GM23338 (cell line): ENCODE measurements at regions not wholly inside any gene's neighbourhood (a gene's known extent, or its start where the extent isn't known, plus 50 kb on each side); places are given as distances from the start of the nearest gene placed in this dataset.

Experiments used
- ATAC-seq: fragments of 200-7000 bp; cut with Tn5 transposase; 3 replicates; pipeline ENCODE4 v1.9.1; 2020
- DNase-seq: peaks from one replicate; pipeline ENCODE4 v3.0.0-alpha.2; 2015; ENCODE audit warnings: low spot score
- H2AFZ ChIP-seq: fragments of 200-600 bp; sonication (generic); 2 replicates; pipeline ENCODE4 v1.8.0; 2016; ENCODE audit warnings: antibody characterized with exemption, mild to moderate bottlenecking, moderate library complexity
- H3F3A ChIP-seq: fragments of 200-600 bp; sonication (generic); replicated peaks from 2 replicates; pipeline ENCODE4 v1.8.0; 2017; ENCODE audit warnings: antibody characterized with exemption, mixed run types, low read depth
- H3K27ac ChIP-seq: fragments of 200-600 bp; sonication (generic); 2 replicates; pipeline ENCODE4 v1.6.1; 2016; ENCODE audit warnings: low read depth
- H3K27me3 ChIP-seq: fragments of 200-600 bp; sonication (generic); 2 replicates; pipeline ENCODE4 v1.8.0; 2016; ENCODE audit warnings: mild to moderate bottlenecking, mixed run types, moderate library complexity; ENCODE audit not compliant: insufficient read depth
- H3K36me3 ChIP-seq: fragments of 200-600 bp; sonication (generic); 2 replicates; pipeline ENCODE4 v1.8.0; 2016; ENCODE audit warnings: mild to moderate bottlenecking; ENCODE audit not compliant: insufficient read depth
- H3K4me1 ChIP-seq: fragments of 200-600 bp; sonication (generic); 2 replicates; pipeline ENCODE4 v1.8.0; 2016; ENCODE audit warnings: mild to moderate bottlenecking, moderate library complexity; ENCODE audit not compliant: insufficient read depth
- H3K4me2 ChIP-seq: fragments of 200-600 bp; sonication (generic); 2 replicates; pipeline ENCODE4 v1.7.1; 2017; ENCODE audit warnings: mixed run types
- H3K4me3 ChIP-seq: fragments of 200-600 bp; sonication (generic); 2 replicates; pipeline ENCODE4 v1.6.1; 2016; ENCODE audit warnings: mixed run types
- H3K79me2 ChIP-seq: fragments of 200-600 bp; sonication (generic); replicated peaks from 2 replicates; pipeline ENCODE4 v1.8.0; 2017; ENCODE audit warnings: mild to moderate bottlenecking; ENCODE audit not compliant: insufficient read depth
- H3K9me2 ChIP-seq: fragments of 200-600 bp; sonication (generic); 2 replicates; pipeline ENCODE4 v1.8.0; 2017; ENCODE audit not compliant: insufficient read depth
- H4K20me1 ChIP-seq: fragments of 200-600 bp; sonication (generic); replicated peaks from 2 replicates; pipeline ENCODE4 v1.8.0; 2017; ENCODE audit warnings: mild to moderate bottlenecking; ENCODE audit not compliant: insufficient read depth
- H3K27ac Mint-ChIP-seq: 2 replicates; pipeline ENCODE4 v1.8.0; 2020; ENCODE audit warnings: inconsistent platforms, mild to moderate bottlenecking, moderate library complexity, mixed read lengths
- H3K27me3 Mint-ChIP-seq: 3 replicates; pipeline ENCODE4 v1.8.0; 2022; ENCODE audit warnings: low read depth, mild to moderate bottlenecking, moderate library complexity, mixed read lengths, inconsistent platforms; ENCODE audit not compliant: insufficient read depth, poor library complexity
- H3K36me3 Mint-ChIP-seq: 3 replicates; pipeline ENCODE4 v1.8.0; 2021; ENCODE audit warnings: low read depth, mild to moderate bottlenecking, inconsistent platforms, moderate library complexity, mixed read lengths
- H3K4me1 Mint-ChIP-seq: 3 replicates; pipeline ENCODE4 v1.8.0; 2020; ENCODE audit warnings: mild to moderate bottlenecking, inconsistent platforms, mixed read lengths
- H3K4me3 Mint-ChIP-seq: 3 replicates; pipeline ENCODE4 v1.8.0; 2021; ENCODE audit warnings: moderate library complexity, mild to moderate bottlenecking, inconsistent platforms, mixed read lengths
- H3K9me3 Mint-ChIP-seq: 3 replicates; pipeline ENCODE4 v1.8.0; 2020; ENCODE audit warnings: moderate library complexity, mild to moderate bottlenecking, inconsistent platforms, mixed read lengths
- CREB1 ChIP-seq: fragments of 250-450 bp; sonication (Bioruptor Pico); IDR thresholded peaks from 2 replicates; pipeline ENCODE4 v1.5.0; 2020; ENCODE audit warnings: low read depth, mild to moderate bottlenecking, moderate library complexity
- EZH2 ChIP-seq: fragments of 200-600 bp; sonication (generic); IDR thresholded peaks from one replicate; pipeline ENCODE4 v1.8.0; 2017; ENCODE audit warnings: antibody characterized with exemption, mild to moderate bottlenecking, low read depth; ENCODE audit not compliant: unreplicated experiment
- JUNB ChIP-seq: IDR thresholded peaks from one replicate; pipeline ENCODE4 v1.6.1; 2016; ENCODE audit warnings: antibody characterized with exemption; ENCODE audit not compliant: unreplicated experiment
- NANOG ChIP-seq: IDR thresholded peaks from 2 replicates; pipeline ENCODE4 v1.6.1; 2016; ENCODE audit warnings: antibody characterized with exemption, borderline replicate concordance
- ZNF114 ChIP-seq: fragments of 250-450 bp; sonication (Bioruptor Pico); IDR thresholded peaks from 2 replicates; pipeline ENCODE4 v1.5.0; 2020; ENCODE audit warnings: mild to moderate bottlenecking, moderate library complexity
- ZNF331 ChIP-seq: fragments of 250-450 bp; sonication (Bioruptor Pico); IDR thresholded peaks from 2 replicates; pipeline ENCODE4 v1.5.0; 2020; ENCODE audit warnings: low read depth, mild to moderate bottlenecking, moderate library complexity
- TF ChIP-seq, protein P1 (sequence below): IDR thresholded peaks from 2 replicates; pipeline ENCODE4 v1.6.1; 2016; ENCODE audit warnings: antibody characterized with exemption
- TF ChIP-seq, protein P2 (sequence below): IDR thresholded peaks from one replicate; pipeline ENCODE4 v1.6.1; 2018; ENCODE audit warnings: antibody characterized with exemption; ENCODE audit not compliant: unreplicated experiment
- TF ChIP-seq, protein P3 (sequence below), 2 experiments: fragments of 200-600 bp in 1 of 2; sonication (generic) in 1 of 2; conservative IDR thresholded peaks; 2 replicates each; pipeline versions ENCODE4 v1.5.1 to v1.6.1; 2016 to 2017; ENCODE audit warnings: antibody characterized with exemption in 2 of 2, low read depth in 2 of 2, mild to moderate bottlenecking in 2 of 2, moderate library complexity in 1 of 2
- TF ChIP-seq, protein P4 (sequence below): fragments of 250-450 bp; sonication (Bioruptor Pico); IDR thresholded peaks from 2 replicates; pipeline ENCODE4 v1.5.0; 2020; ENCODE audit warnings: mild to moderate bottlenecking, moderate library complexity

DNA sequence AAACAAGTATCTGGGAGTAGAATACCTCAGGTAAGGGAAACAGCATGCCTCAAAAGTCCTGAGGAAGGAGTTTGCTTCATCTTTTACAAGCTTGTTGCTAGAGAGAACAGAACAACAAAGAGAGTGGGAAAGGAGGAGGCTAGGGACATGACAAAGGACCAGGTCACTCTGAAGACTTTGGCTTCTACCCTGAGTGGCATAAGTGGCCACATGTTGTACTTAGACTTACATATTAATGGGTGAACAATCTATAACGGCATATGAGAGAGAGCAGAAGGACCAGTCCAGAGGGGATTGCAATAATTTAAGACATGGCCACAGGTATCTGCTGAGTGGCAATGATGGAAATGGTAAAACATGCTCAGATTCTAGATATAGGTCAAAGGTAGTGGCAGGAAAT is 668.3 kb upstream of the ADGRB3 start:
- no peak overlapping the region for H3K4me3 ChIP-seq
- Mint-ChIP-seq H3K27ac (no peak overlapping the region), H3K36me3 (no peaks in the 10 kb centered on the region), H3K9me3 (no peaks in the 10 kb centered on the region), H3K4me1 (no peaks in the 10 kb centered on the region), H3K27me3 (peaks cover 2% of the 10 kb centered on the region), H3K4me3 (no peak overlapping the region)
- H3F3A ChIP-seq = no peaks in the 10 kb centered on the region
- TF ChIP-seq, protein P1, sequence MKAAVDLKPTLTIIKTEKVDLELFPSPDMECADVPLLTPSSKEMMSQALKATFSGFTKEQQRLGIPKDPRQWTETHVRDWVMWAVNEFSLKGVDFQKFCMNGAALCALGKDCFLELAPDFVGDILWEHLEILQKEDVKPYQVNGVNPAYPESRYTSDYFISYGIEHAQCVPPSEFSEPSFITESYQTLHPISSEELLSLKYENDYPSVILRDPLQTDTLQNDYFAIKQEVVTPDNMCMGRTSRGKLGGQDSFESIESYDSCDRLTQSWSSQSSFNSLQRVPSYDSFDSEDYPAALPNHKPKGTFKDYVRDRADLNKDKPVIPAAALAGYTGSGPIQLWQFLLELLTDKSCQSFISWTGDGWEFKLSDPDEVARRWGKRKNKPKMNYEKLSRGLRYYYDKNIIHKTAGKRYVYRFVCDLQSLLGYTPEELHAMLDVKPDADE = no peak
- TF ChIP-seq JUNB = no peak
- H3K9me2 ChIP-seq = no peaks in the 10 kb centered on the region
- no peaks in the 10 kb centered on the region for H3K36me3 ChIP-seq
- DNase-seq (no peak), ATAC-seq (no peak)
- no peaks in the 10 kb centered on the region for H3K79me2 ChIP-seq
- no peak overlapping the region for H3K27ac ChIP-seq
- no peaks in the 10 kb centered on the region for H3K27me3 ChIP-seq
- H3K4me2 ChIP-seq = no peak overlapping the region
- H2AFZ ChIP-seq = no peak overlapping the region
- H4K20me1 ChIP-seq = no peaks in the 10 kb centered on the region
- no peaks in the 10 kb centered on the region for H3K4me1 ChIP-seq

DNA sequence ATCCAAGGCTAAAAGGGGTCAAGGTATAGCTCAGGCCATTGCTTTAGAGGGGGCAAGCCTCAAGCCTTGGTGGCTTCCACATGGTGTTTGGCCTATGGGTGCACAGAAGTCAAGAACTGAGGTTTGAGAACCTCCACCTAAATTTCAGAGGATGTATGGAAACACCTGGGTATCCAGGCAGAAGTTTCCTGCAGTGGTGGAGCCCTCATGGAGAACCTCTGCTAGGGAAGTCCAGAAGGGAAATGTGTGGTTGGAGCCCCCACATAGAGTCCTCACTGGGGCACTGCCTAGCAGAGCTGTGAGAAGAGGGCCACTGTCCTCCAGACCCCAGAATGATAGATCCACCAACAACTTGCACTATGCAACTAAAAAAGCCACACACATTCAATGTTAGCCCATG is 678.7 kb upstream of the ADGRB3 start:
- no peaks in the 10 kb centered on the region for H3K79me2 ChIP-seq
- no peak overlapping the region for H3K4me2 ChIP-seq
- no peaks in the 10 kb centered on the region for H3K27me3 Mint-ChIP-seq
- no peak overlapping the region for H3K27ac Mint-ChIP-seq
- H3K36me3 Mint-ChIP-seq = peaks cover 32% of the 10 kb centered on the region; the same call in 2 of the 3 replicates
- H3K36me3 ChIP-seq = 0 out of 2 replicates have a peak, but pooled peaks cover 3% of the 10 kb centered on the region
- H3K27ac ChIP-seq = no peak overlapping the region
- H3K4me3 ChIP-seq = no peak overlapping the region
- peak; percentile 10 for DNase-seq
- H3K4me1 Mint-ChIP-seq = no peaks in the 10 kb centered on the region
- no peaks in the 10 kb centered on the region for H3F3A ChIP-seq
- no peaks in the 10 kb centered on the region for H3K4me1 ChIP-seq
- peaks cover 36% of the 10 kb centered on the region for H3K9me3 Mint-ChIP-seq
- no peak overlapping the region for H2AFZ ChIP-seq
- H3K4me3 Mint-ChIP-seq = no peak overlapping the region
- no peaks in the 10 kb centered on the region for H3K27me3 ChIP-seq
- no peak for ATAC-seq
- H4K20me1 ChIP-seq = no peaks in the 10 kb centered on the region
- no peaks in the 10 kb centered on the region for H3K9me2 ChIP-seq
- TF ChIP-seq, protein P2, sequence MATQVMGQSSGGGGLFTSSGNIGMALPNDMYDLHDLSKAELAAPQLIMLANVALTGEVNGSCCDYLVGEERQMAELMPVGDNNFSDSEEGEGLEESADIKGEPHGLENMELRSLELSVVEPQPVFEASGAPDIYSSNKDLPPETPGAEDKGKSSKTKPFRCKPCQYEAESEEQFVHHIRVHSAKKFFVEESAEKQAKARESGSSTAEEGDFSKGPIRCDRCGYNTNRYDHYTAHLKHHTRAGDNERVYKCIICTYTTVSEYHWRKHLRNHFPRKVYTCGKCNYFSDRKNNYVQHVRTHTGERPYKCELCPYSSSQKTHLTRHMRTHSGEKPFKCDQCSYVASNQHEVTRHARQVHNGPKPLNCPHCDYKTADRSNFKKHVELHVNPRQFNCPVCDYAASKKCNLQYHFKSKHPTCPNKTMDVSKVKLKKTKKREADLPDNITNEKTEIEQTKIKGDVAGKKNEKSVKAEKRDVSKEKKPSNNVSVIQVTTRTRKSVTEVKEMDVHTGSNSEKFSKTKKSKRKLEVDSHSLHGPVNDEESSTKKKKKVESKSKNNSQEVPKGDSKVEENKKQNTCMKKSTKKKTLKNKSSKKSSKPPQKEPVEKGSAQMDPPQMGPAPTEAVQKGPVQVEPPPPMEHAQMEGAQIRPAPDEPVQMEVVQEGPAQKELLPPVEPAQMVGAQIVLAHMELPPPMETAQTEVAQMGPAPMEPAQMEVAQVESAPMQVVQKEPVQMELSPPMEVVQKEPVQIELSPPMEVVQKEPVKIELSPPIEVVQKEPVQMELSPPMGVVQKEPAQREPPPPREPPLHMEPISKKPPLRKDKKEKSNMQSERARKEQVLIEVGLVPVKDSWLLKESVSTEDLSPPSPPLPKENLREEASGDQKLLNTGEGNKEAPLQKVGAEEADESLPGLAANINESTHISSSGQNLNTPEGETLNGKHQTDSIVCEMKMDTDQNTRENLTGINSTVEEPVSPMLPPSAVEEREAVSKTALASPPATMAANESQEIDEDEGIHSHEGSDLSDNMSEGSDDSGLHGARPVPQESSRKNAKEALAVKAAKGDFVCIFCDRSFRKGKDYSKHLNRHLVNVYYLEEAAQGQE = no peak
- no peak for TF ChIP-seq NANOG
- TF ChIP-seq EZH2 = no peak
- no peak for TF ChIP-seq JUNB
- TF ChIP-seq, protein P3, sequence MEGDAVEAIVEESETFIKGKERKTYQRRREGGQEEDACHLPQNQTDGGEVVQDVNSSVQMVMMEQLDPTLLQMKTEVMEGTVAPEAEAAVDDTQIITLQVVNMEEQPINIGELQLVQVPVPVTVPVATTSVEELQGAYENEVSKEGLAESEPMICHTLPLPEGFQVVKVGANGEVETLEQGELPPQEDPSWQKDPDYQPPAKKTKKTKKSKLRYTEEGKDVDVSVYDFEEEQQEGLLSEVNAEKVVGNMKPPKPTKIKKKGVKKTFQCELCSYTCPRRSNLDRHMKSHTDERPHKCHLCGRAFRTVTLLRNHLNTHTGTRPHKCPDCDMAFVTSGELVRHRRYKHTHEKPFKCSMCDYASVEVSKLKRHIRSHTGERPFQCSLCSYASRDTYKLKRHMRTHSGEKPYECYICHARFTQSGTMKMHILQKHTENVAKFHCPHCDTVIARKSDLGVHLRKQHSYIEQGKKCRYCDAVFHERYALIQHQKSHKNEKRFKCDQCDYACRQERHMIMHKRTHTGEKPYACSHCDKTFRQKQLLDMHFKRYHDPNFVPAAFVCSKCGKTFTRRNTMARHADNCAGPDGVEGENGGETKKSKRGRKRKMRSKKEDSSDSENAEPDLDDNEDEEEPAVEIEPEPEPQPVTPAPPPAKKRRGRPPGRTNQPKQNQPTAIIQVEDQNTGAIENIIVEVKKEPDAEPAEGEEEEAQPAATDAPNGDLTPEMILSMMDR (conservative IDR thresholded peaks at IDR 0.05; ENCODE audit: low read depth in 2 of 2) = no peak
- no peak for TF ChIP-seq ZNF331 (CRISPR knock-in tag)
- TF ChIP-seq ZNF114 = no peak
- TF ChIP-seq, protein P4, sequence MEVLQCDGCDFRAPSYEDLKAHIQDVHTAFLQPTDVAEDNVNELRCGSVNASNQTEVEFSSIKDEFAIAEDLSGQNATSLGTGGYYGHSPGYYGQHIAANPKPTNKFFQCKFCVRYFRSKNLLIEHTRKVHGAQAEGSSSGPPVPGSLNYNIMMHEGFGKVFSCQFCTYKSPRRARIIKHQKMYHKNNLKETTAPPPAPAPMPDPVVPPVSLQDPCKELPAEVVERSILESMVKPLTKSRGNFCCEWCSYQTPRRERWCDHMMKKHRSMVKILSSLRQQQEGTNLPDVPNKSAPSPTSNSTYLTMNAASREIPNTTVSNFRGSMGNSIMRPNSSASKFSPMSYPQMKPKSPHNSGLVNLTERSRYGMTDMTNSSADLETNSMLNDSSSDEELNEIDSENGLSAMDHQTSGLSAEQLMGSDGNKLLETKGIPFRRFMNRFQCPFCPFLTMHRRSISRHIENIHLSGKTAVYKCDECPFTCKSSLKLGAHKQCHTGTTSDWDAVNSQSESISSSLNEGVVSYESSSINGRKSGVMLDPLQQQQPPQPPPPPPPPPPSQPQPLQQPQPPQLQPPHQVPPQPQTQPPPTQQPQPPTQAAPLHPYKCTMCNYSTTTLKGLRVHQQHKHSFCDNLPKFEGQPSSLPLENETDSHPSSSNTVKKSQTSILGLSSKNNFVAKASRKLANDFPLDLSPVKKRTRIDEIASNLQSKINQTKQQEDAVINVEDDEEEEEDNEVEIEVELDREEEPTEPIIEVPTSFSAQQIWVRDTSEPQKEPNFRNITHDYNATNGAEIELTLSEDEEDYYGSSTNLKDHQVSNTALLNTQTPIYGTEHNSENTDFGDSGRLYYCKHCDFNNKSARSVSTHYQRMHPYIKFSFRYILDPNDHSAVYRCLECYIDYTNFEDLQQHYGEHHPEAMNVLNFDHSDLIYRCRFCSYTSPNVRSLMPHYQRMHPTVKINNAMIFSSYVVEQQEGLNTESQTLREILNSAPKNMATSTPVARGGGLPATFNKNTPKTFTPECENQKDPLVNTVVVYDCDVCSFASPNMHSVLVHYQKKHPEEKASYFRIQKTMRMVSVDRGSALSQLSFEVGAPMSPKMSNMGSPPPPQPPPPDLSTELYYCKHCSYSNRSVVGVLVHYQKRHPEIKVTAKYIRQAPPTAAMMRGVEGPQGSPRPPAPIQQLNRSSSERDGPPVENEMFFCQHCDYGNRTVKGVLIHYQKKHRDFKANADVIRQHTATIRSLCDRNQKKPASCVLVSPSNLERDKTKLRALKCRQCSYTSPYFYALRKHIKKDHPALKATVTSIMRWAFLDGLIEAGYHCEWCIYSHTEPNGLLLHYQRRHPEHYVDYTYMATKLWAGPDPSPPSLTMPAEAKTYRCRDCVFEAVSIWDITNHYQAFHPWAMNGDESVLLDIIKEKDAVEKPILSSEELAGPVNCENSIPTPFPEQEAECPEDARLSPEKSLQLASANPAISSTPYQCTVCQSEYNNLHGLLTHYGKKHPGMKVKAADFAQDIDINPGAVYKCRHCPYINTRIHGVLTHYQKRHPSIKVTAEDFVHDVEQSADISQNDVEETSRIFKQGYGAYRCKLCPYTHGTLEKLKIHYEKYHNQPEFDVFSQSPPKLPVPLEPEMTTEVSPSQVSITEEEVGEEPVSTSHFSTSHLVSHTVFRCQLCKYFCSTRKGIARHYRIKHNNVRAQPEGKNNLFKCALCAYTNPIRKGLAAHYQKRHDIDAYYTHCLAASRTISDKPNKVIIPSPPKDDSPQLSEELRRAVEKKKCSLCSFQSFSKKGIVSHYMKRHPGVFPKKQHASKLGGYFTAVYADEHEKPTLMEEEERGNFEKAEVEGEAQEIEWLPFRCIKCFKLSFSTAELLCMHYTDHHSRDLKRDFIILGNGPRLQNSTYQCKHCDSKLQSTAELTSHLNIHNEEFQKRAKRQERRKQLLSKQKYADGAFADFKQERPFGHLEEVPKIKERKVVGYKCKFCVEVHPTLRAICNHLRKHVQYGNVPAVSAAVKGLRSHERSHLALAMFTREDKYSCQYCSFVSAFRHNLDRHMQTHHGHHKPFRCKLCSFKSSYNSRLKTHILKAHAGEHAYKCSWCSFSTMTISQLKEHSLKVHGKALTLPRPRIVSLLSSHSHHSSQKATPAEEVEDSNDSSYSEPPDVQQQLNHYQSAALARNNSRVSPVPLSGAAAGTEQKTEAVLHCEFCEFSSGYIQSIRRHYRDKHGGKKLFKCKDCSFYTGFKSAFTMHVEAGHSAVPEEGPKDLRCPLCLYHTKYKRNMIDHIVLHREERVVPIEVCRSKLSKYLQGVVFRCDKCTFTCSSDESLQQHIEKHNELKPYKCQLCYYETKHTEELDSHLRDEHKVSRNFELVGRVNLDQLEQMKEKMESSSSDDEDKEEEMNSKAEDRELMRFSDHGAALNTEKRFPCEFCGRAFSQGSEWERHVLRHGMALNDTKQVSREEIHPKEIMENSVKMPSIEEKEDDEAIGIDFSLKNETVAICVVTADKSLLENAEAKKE (CRISPR knock-in tag) = no peak
- no peak for TF ChIP-seq CREB1
